ENCODE measurements at regions not wholly inside any gene's neighbourhood (a gene's known extent, or its start where the extent isn't known, plus 50 kb on each side); places are given as distances from the start of the nearest gene placed in this dataset.

- no peak overlapping the region for H3K4me3 ChIP-seq (ENCODE audit: control insufficient read depth, low read depth, low read length)
- no peak for DNase-seq (ENCODE audit: low read depth)
- TF ChIP-seq, protein P1, sequence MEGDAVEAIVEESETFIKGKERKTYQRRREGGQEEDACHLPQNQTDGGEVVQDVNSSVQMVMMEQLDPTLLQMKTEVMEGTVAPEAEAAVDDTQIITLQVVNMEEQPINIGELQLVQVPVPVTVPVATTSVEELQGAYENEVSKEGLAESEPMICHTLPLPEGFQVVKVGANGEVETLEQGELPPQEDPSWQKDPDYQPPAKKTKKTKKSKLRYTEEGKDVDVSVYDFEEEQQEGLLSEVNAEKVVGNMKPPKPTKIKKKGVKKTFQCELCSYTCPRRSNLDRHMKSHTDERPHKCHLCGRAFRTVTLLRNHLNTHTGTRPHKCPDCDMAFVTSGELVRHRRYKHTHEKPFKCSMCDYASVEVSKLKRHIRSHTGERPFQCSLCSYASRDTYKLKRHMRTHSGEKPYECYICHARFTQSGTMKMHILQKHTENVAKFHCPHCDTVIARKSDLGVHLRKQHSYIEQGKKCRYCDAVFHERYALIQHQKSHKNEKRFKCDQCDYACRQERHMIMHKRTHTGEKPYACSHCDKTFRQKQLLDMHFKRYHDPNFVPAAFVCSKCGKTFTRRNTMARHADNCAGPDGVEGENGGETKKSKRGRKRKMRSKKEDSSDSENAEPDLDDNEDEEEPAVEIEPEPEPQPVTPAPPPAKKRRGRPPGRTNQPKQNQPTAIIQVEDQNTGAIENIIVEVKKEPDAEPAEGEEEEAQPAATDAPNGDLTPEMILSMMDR (IDR thresholded peaks at IDR 0.05; ENCODE audit: control insufficient read depth, insufficient read depth, low read depth, low read length, missing control alignments) = no peak
Measured at GRCh38 chr10:33506391-33506790, 171.9 kb upstream of the NRP1 start.

GRCh38 chr10:33501161-33501560, 166.7 kb upstream of the NRP1 start:
- TF ChIP-seq, protein P1 (IDR thresholded peaks at IDR 0.05; ENCODE audit: control insufficient read depth, insufficient read depth, low read depth, low read length, missing control alignments) = no peak
- DNase-seq (ENCODE audit: low read depth) = no peak
- H3K4me3 ChIP-seq (ENCODE audit: control insufficient read depth, low read depth, low read length) = no peak overlapping the region

GRCh38 chr10:33498391-33498891, 164.0 kb upstream of the NRP1 start:
- no peak overlapping the region for H3K4me3 ChIP-seq (ENCODE audit: control insufficient read depth, low read depth, low read length)
- no peak for DNase-seq (ENCODE audit: low read depth)
- TF ChIP-seq, protein P1 (IDR thresholded peaks at IDR 0.05; ENCODE audit: control insufficient read depth, insufficient read depth, low read depth, low read length, missing control alignments) = no peak

GRCh38 chr10:33497338-33497737, 162.9 kb upstream of the NRP1 start:
- no peak overlapping the region for H3K4me3 ChIP-seq (ENCODE audit: control insufficient read depth, low read depth, low read length)
- DNase-seq (ENCODE audit: low read depth) = no peak
- TF ChIP-seq, protein P1 (IDR thresholded peaks at IDR 0.05; ENCODE audit: control insufficient read depth, insufficient read depth, low read depth, low read length, missing control alignments) = no peak

- TF ChIP-seq, protein P1 (IDR thresholded peaks at IDR 0.05; ENCODE audit: control insufficient read depth, insufficient read depth, low read depth, low read length, missing control alignments) = no peak
Measured at GRCh38 chr10:33496096-33496495, 161.6 kb upstream of the NRP1 start.

DNA sequence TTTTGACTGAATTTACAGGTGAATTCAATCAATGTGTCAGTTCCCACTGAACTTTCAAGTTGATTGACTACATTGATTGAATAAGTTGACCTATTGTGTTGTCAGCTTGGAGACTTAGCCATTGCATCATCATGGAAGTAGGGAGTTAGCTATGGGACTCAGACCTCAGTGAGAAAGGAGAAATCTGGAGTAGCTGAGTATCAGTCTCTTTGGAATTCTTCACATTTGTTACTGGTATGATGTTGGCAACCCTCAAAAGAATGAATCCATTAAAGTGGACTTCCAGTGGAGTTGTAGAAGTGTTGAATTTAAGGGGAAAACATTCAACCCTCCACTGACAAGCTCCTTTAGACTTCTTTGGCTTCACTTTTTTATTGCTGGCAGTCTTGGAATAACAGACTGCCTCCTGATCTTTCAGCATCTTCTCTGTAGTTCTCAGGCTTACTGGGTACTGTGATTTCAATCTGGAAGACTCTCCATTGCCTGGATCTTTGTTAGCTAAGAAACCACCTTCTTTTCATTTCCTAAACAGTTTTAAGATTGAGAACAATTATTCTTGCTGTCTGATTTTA, 160.3 kb upstream of the NRP1 start:
- no peak overlapping the region for H3K4me3 ChIP-seq (ENCODE audit: control insufficient read depth, low read depth, low read length)
- DNase-seq (ENCODE audit: low read depth) = no peak
- TF ChIP-seq, protein P1 (IDR thresholded peaks at IDR 0.05; ENCODE audit: control insufficient read depth, insufficient read depth, low read depth, low read length, missing control alignments) = no peak

More at GRCh38 chr10:33496096-33496495, 161.6 kb upstream of the NRP1 start:
- no peak for DNase-seq (ENCODE audit: low read depth)
- no peak overlapping the region for H3K4me3 ChIP-seq (ENCODE audit: control insufficient read depth, low read depth, low read length)

Data from AG09309 (cell line).